ENCODE measurements at regions not wholly inside any gene's neighbourhood (a gene's known extent, or its start where the extent isn't known, plus 50 kb on each side); places are given as distances from the start of the nearest gene placed in this dataset.
A peak's percentile ranks its signal among the peaks of the same experiment; 100 is the strongest.

- DNase-seq: no peak
These were observed 214.7 kb downstream of the TRAM1L1 start for GRCh38 chr4:116870686-116871085.

- peak; percentile 67 for DNase-seq
These were observed 219.3 kb downstream of the TRAM1L1 start for GRCh38 chr4:116866106-116866505.

GRCh38 chr4:116862592-116862991, 222.8 kb downstream of the TRAM1L1 start:
- no peak for DNase-seq

- no peak for DNase-seq
These were observed 224.5 kb downstream of the TRAM1L1 start for GRCh38 chr4:116860891-116861290.

- no peak for DNase-seq
These were observed 235.8 kb downstream of the TRAM1L1 start for GRCh38 chr4:116849620-116850019.

GRCh38 chr4:116847616-116848015, 237.8 kb downstream of the TRAM1L1 start:
- no peak for DNase-seq

- DNase-seq: peak; percentile 73
These were observed 245.6 kb downstream of the TRAM1L1 start for GRCh38 chr4:116839826-116840225.

GRCh38 chr4:116838609-116839008, 246.8 kb downstream of the TRAM1L1 start:
- DNase-seq: no peak

GRCh38 chr4:116829187-116829586, 256.2 kb downstream of the TRAM1L1 start:
- no peak for DNase-seq

GRCh38 chr4:116824172-116824571, 261.2 kb downstream of the TRAM1L1 start:
- no peak for DNase-seq

GRCh38 chr4:116811730-116812129, 273.6 kb downstream of the TRAM1L1 start:
- DNase-seq: no peak

- DNase-seq: no peak
These were observed 289.4 kb downstream of the TRAM1L1 start for GRCh38 chr4:116796022-116796421.

- no peak for DNase-seq
These were observed 296.7 kb downstream of the TRAM1L1 start for GRCh38 chr4:116788723-116789122.

- no peak for DNase-seq
These were observed 330.3 kb downstream of the TRAM1L1 start for GRCh38 chr4:116755051-116755450.

- no peak for DNase-seq
These were observed 333.3 kb downstream of the TRAM1L1 start for GRCh38 chr4:116752027-116752426.

- no peak for DNase-seq
These were observed 348.6 kb downstream of the TRAM1L1 start for GRCh38 chr4:116736756-116737155.

GRCh38 chr4:116734178-116734577, 351.2 kb downstream of the TRAM1L1 start:
- DNase-seq: no peak

GRCh38 chr4:116733370-116733769, 352.0 kb downstream of the TRAM1L1 start:
- no peak for DNase-seq

GRCh38 chr4:116726523-116726922, 358.9 kb downstream of the TRAM1L1 start:
- DNase-seq: no peak

GRCh38 chr4:116724249-116724648, 361.1 kb downstream of the TRAM1L1 start:
- DNase-seq: no peak

- DNase-seq: no peak
These were observed 379.9 kb downstream of the TRAM1L1 start for GRCh38 chr4:116705466-116705865.

GRCh38 chr4:116702949-116703348, 382.4 kb downstream of the TRAM1L1 start:
- no peak for DNase-seq

- DNase-seq: no peak
These were observed 396.8 kb downstream of the TRAM1L1 start for GRCh38 chr4:116688536-116688935.

GRCh38 chr4:116668190-116668589, 417.2 kb downstream of the TRAM1L1 start:
- DNase-seq: no peak

GRCh38 chr4:116665716-116666115, 419.7 kb downstream of the TRAM1L1 start:
- peak; percentile 0 for DNase-seq

- no peak for DNase-seq
These were observed 421.2 kb downstream of the TRAM1L1 start for GRCh38 chr4:116664198-116664597.
